GM19372 (cell line): ENCODE measurements at regions not wholly inside any gene's neighbourhood (a gene's known extent, or its start where the extent isn't known, plus 50 kb on each side); places are given as distances from the start of the nearest gene placed in this dataset.
"Not testable (repeated sequence)": the region's sequence is repeated elsewhere in the genome, so short reads cannot be mapped to it uniquely, and the experiment has no call there.

Experiments
- ATAC-seq: cut with Tn5 transposase; IDR thresholded peaks from one replicate; pipeline ENCODE4 v1.9.1; 2021; ENCODE audit warnings: mild to moderate bottlenecking, low read depth, moderate library complexity; ENCODE audit not compliant: unreplicated experiment

GRCh38 chr6:113055998-113056397, 708.9 kb downstream of the RFPL4B start:
- ATAC-seq, result no peak

GRCh38 chr6:113057567-113058053, 710.5 kb downstream of the RFPL4B start:
- no peak for ATAC-seq

- ATAC-seq, result no peak
Observed at GRCh38 chr6:113060664-113061063, 713.5 kb downstream of the RFPL4B start.

- no peak for ATAC-seq
Observed at GRCh38 chr6:113065611-113066010, 718.5 kb downstream of the RFPL4B start.

- ATAC-seq, result no peak
Observed at GRCh38 chr6:113067612-113068275, 720.6 kb downstream of the RFPL4B start.

- no peak for ATAC-seq
Observed at GRCh38 chr6:113068570-113068969, 721.4 kb downstream of the RFPL4B start.

GRCh38 chr6:113070681-113071080, 723.6 kb downstream of the RFPL4B start:
- not testable (repeated sequence) for ATAC-seq

GRCh38 chr6:113073611-113074191, 726.6 kb downstream of the RFPL4B start:
- ATAC-seq, result no peak

- no peak for ATAC-seq
Observed at GRCh38 chr6:113076116-113076515, 729.0 kb downstream of the RFPL4B start.

GRCh38 chr6:113076816-113077215, 729.7 kb downstream of the RFPL4B start:
- no peak for ATAC-seq

- ATAC-seq, result no peak
Observed at GRCh38 chr6:113077794-113078193, 730.7 kb downstream of the RFPL4B start.

GRCh38 chr6:113078791-113079190, 731.7 kb downstream of the RFPL4B start:
- ATAC-seq, result no peak

- no peak for ATAC-seq
Observed at GRCh38 chr6:113082745-113083144, 735.6 kb downstream of the RFPL4B start.

GRCh38 chr6:113083947-113084346, 736.8 kb downstream of the RFPL4B start:
- ATAC-seq, result no peak

GRCh38 chr6:113089056-113089455, 741.9 kb downstream of the RFPL4B start:
- no peak for ATAC-seq

- ATAC-seq, result no peak
Observed at GRCh38 chr6:113092795-113093194, 745.7 kb downstream of the RFPL4B start.

GRCh38 chr6:113094779-113095178, 747.6 kb downstream of the RFPL4B start:
- no peak for ATAC-seq

- no peak for ATAC-seq
Observed at GRCh38 chr6:113095841-113096240, 748.7 kb downstream of the RFPL4B start.

- ATAC-seq, result no peak
Observed at GRCh38 chr6:113102761-113103160, 754.4 kb upstream of the MARCKS start.

GRCh38 chr6:113103634-113104361, 753.3 kb upstream of the MARCKS start:
- ATAC-seq, result no peak

- ATAC-seq, result no peak
Observed at GRCh38 chr6:113104541-113104940, 752.6 kb upstream of the MARCKS start.

GRCh38 chr6:113104951-113105350, 752.2 kb upstream of the MARCKS start:
- no peak for ATAC-seq
